H9 (cell line): ENCODE measurements at regions not wholly inside any gene's neighbourhood (a gene's known extent, or its start where the extent isn't known, plus 50 kb on each side); places are given as distances from the start of the nearest gene placed in this dataset.

Experiments used
- DNase-seq: peaks from one replicate; pipeline ENCODE4 v3.0.0-alpha.2; 2017
- H2AFZ ChIP-seq: one replicate; pipeline ENCODE4 v1.6.1; 2013; ENCODE audit warnings: mild to moderate bottlenecking, low read length, control low read depth, moderate library complexity
- H2AK5ac ChIP-seq: 2 replicates; pipeline ENCODE4 v1.6.1; 2013; ENCODE audit warnings: low read length, control low read depth, mixed read lengths; ENCODE audit not compliant: insufficient read length
- H2BK120ac ChIP-seq: one replicate; pipeline ENCODE4 v1.6.1; 2013; ENCODE audit warnings: low read depth, mild to moderate bottlenecking, low read length, control low read depth, inconsistent platforms; ENCODE audit not compliant: poor library complexity, severe bottlenecking
- H2BK12ac ChIP-seq: 2 replicates; pipeline ENCODE4 v1.6.1; 2013; ENCODE audit warnings: low read length, control low read depth, mixed read lengths, low read depth; ENCODE audit not compliant: insufficient read length
- H2BK15ac ChIP-seq: 2 replicates; pipeline ENCODE4 v1.6.1; 2013; ENCODE audit warnings: low read depth, low read length, control low read depth
- H2BK20ac ChIP-seq: one replicate; pipeline ENCODE4 v1.6.1; 2013; ENCODE audit warnings: low read depth, mild to moderate bottlenecking, low read length, control low read depth, inconsistent platforms; ENCODE audit not compliant: poor library complexity, severe bottlenecking
- H2BK5ac ChIP-seq: 2 replicates; pipeline ENCODE4 v1.6.1; 2013; ENCODE audit warnings: low read length, control low read depth, mixed read lengths; ENCODE audit not compliant: insufficient read length
- H3K14ac ChIP-seq: 2 replicates; pipeline ENCODE4 v1.6.1; 2013; ENCODE audit warnings: low read length, control low read depth; ENCODE audit not compliant: insufficient read depth
- H3K18ac ChIP-seq: 2 replicates; pipeline ENCODE4 v1.6.1; 2013; ENCODE audit warnings: low read depth, mild to moderate bottlenecking, mixed read lengths, low read length, control low read depth; ENCODE audit not compliant: insufficient read length
- H3K23ac ChIP-seq: 2 replicates; pipeline ENCODE4 v1.6.1; 2013; ENCODE audit warnings: low read length, control low read depth, mixed read lengths, low read depth; ENCODE audit not compliant: insufficient read length
- H3K23me2 ChIP-seq: 2 replicates; pipeline ENCODE4 v1.6.1; 2013; ENCODE audit warnings: low read depth, mild to moderate bottlenecking, mixed read lengths, low read length, control low read depth; ENCODE audit not compliant: insufficient read length, poor library complexity, severe bottlenecking
- H3K27ac ChIP-seq: 2 replicates; pipeline ENCODE4 v1.5.1; 2013; ENCODE audit warnings: low read length, control low read depth, mixed read lengths, low read depth; ENCODE audit not compliant: insufficient read length
- H3K27me3 ChIP-seq: 2 replicates; pipeline ENCODE4 v1.6.1; 2013; ENCODE audit warnings: low read length, control low read depth, inconsistent platforms; ENCODE audit not compliant: insufficient read depth
- H3K4ac ChIP-seq: 2 replicates; pipeline ENCODE4 v1.6.1; 2013; ENCODE audit warnings: low read depth, mild to moderate bottlenecking, control low read depth, inconsistent platforms, low read length, moderate library complexity
- H3K4me1 ChIP-seq: 2 replicates; pipeline ENCODE4 v1.6.1; 2013; ENCODE audit warnings: low read length, control low read depth, inconsistent platforms; ENCODE audit not compliant: insufficient read depth
- H3K4me2 ChIP-seq: 2 replicates; pipeline ENCODE4 v1.6.1; 2013; ENCODE audit warnings: low read length, control low read depth, mixed read lengths; ENCODE audit not compliant: insufficient read length, insufficient read depth
- H3K56ac ChIP-seq: 2 replicates; pipeline ENCODE4 v1.6.1; 2013; ENCODE audit warnings: low read depth, mild to moderate bottlenecking, mixed read lengths, low read length, control low read depth; ENCODE audit not compliant: insufficient read length
- H3K79me1 ChIP-seq: 2 replicates; pipeline ENCODE4 v1.6.1; 2013; ENCODE audit warnings: low read depth, mild to moderate bottlenecking, moderate library complexity, low read length, control low read depth, inconsistent platforms; ENCODE audit not compliant: insufficient read depth, poor library complexity, severe bottlenecking
- H3K79me2 ChIP-seq: 2 replicates; pipeline ENCODE4 v1.6.1; 2013; ENCODE audit warnings: low read length, control low read depth, inconsistent platforms; ENCODE audit not compliant: insufficient read depth
- H3K9ac ChIP-seq: 2 replicates; pipeline ENCODE4 v1.6.1; 2013; ENCODE audit warnings: low read length, control low read depth, mixed read lengths; ENCODE audit not compliant: insufficient read length; ENCODE audit errors: extremely low read depth
- H3K9me3 ChIP-seq: one replicate; pipeline ENCODE4 v1.6.1; 2013; ENCODE audit warnings: low read depth, low read length, inconsistent platforms; ENCODE audit not compliant: control insufficient read depth
- H3T11ph ChIP-seq: one replicate; pipeline ENCODE4 v1.6.1; 2013; ENCODE audit warnings: mild to moderate bottlenecking, low read length, control low read depth, inconsistent platforms
- H4K20me1 ChIP-seq: one replicate; pipeline ENCODE4 v1.6.1; 2013; ENCODE audit not compliant: control insufficient read depth, insufficient read length, insufficient read depth
- H4K5ac ChIP-seq: 2 replicates; pipeline ENCODE4 v1.6.1; 2013; ENCODE audit warnings: low read depth, mild to moderate bottlenecking, mixed read lengths, low read length, control low read depth; ENCODE audit not compliant: insufficient read length
- H4K8ac ChIP-seq: replicated peaks from 2 replicates; pipeline ENCODE4 v1.6.1; 2013; ENCODE audit warnings: low read length, control low read depth, mixed read lengths, low read depth; ENCODE audit not compliant: insufficient read length
- H4K91ac ChIP-seq: 2 replicates; pipeline ENCODE4 v1.6.1; 2013; ENCODE audit warnings: low read depth, mild to moderate bottlenecking, moderate library complexity, mixed read lengths, low read length, control low read depth; ENCODE audit not compliant: insufficient read length
- H3K27ac Mint-ChIP-seq, 3 experiments: 2 replicates in 2 of 3; 3 replicates in 1 of 3; pipeline ENCODE4 v1.8.0; 2020 to 2021; ENCODE audit warnings: mixed read lengths in 3 of 3, mild to moderate bottlenecking in 1 of 3, moderate library complexity in 1 of 3
- H3K27me3 Mint-ChIP-seq: 2 replicates; pipeline ENCODE4 v1.8.0; 2021; ENCODE audit warnings: low read depth, mild to moderate bottlenecking, moderate library complexity, mixed read lengths
- H3K36me3 Mint-ChIP-seq, 3 experiments: 2 replicates in 2 of 3; 3 replicates in 1 of 3; pipeline ENCODE4 v1.8.0; 2020 to 2021; ENCODE audit warnings: low read depth in 3 of 3, mixed read lengths in 3 of 3; ENCODE audit not compliant: insufficient read depth in 1 of 3
- H3K4me1 Mint-ChIP-seq, 2 experiments: 2 replicates each; pipeline ENCODE4 v1.8.0; 2020; ENCODE audit warnings: mixed read lengths in 2 of 2
- H3K4me3 Mint-ChIP-seq, 2 experiments: 2 replicates in 1 of 2; 3 replicates in 1 of 2; pipeline ENCODE4 v1.8.0; 2020 to 2021; ENCODE audit warnings: mild to moderate bottlenecking in 2 of 2, mixed read lengths in 2 of 2, moderate library complexity in 1 of 2
- H3K9me3 Mint-ChIP-seq, 2 experiments: 2 replicates in 1 of 2; 3 replicates in 1 of 2; pipeline ENCODE4 v1.8.0; 2020; ENCODE audit warnings: mild to moderate bottlenecking in 2 of 2, mixed read lengths in 2 of 2, moderate library complexity in 1 of 2
- TF ChIP-seq, protein P1 (sequence below): fragments of 200-600 bp; sonication (generic); conservative IDR thresholded peaks from 3 replicates; pipeline ENCODE4 v1.8.0; 2021; ENCODE audit warnings: antibody characterized with exemption, mild to moderate bottlenecking

DNA sequence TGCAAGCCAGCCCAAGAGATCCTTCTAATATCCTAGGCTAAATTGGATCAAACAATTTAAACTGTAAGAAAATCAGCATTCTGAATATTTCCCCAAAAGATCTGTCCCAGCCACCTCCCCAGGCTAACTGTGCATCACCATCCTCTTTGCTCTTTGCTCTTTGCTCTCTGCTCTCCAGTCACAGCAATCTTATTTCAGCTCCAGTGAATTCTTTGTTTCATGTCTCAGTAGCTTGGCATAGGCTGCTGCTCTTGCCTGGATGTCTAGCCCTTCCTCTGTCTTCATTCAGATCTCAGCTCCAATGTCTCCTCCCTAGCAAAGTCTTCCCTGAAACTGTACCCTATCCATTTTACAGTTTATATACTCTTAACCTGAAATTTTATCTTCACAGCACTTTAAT lies 399.8 kb upstream of the USP15 start:
- Histone ChIP-seq H3K27me3 (no peaks in the 10 kb centered on the region), H2BK12ac (no peak overlapping the region), H3K9me3 (no peaks in the 10 kb centered on the region), H4K20me1 (no peaks in the 10 kb centered on the region), H2BK20ac (no peak overlapping the region), H3K4me2 (no peak overlapping the region), H2BK120ac (no peak overlapping the region), H3K27ac (no peak overlapping the region), H3K14ac (no peak overlapping the region), H3K9ac (no peak overlapping the region), H3K79me1 (no peaks in the 10 kb centered on the region), H2BK15ac (no peak overlapping the region), H2BK5ac (no peak overlapping the region), H3K4me1 (no peaks in the 10 kb centered on the region), H4K91ac (no peak overlapping the region), H3T11ph (no peak overlapping the region), H3K79me2 (no peaks in the 10 kb centered on the region), H4K5ac (no peak overlapping the region), H3K23ac (no peak overlapping the region), H3K56ac (no peak overlapping the region), H2AK5ac (no peak overlapping the region), H3K23me2 (no peaks in the 10 kb centered on the region), H3K18ac (no peak overlapping the region), H3K4ac (no peak overlapping the region), H2AFZ (no peak overlapping the region), H4K8ac (no peak overlapping the region)
- Mint-ChIP-seq H3K4me1 (no peaks in the 10 kb centered on the region), H3K27ac (no peak overlapping the region), H3K36me3 (no peaks in the 10 kb centered on the region), H3K4me3 (no peak overlapping the region), H3K9me3 (no peaks in the 10 kb centered on the region), H3K27me3 (no peaks in the 10 kb centered on the region)
- TF ChIP-seq, protein P1, sequence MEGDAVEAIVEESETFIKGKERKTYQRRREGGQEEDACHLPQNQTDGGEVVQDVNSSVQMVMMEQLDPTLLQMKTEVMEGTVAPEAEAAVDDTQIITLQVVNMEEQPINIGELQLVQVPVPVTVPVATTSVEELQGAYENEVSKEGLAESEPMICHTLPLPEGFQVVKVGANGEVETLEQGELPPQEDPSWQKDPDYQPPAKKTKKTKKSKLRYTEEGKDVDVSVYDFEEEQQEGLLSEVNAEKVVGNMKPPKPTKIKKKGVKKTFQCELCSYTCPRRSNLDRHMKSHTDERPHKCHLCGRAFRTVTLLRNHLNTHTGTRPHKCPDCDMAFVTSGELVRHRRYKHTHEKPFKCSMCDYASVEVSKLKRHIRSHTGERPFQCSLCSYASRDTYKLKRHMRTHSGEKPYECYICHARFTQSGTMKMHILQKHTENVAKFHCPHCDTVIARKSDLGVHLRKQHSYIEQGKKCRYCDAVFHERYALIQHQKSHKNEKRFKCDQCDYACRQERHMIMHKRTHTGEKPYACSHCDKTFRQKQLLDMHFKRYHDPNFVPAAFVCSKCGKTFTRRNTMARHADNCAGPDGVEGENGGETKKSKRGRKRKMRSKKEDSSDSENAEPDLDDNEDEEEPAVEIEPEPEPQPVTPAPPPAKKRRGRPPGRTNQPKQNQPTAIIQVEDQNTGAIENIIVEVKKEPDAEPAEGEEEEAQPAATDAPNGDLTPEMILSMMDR = no peak
- DNase-seq = no peak
